Endothelial cell of umbilical vein (primary cell): ENCODE measurements at regions not wholly inside any gene's neighbourhood (a gene's known extent, or its start where the extent isn't known, plus 50 kb on each side); places are given as distances from the start of the nearest gene placed in this dataset.

ENCODE experiments used
- BruUV-seq: library from RNA; stranded (reverse); fragments of 400-500 nt; replicated peaks from 2 replicates; lab custom pipeline; 2021; lab: Mats Ljungman, UMichigan
- CTCF ChIA-PET: fragments of 300-600, 350-600 bp; sonication (Branson Sonifier 250); formaldehyde crosslinking; loops from one replicate; lab custom pipeline; 2021; ENCODE audit warnings: antibody characterized with exemption, inconsistent platforms; lab: Charles Lee
- POLR2A ChIA-PET: fragments of 300-600, 350-600 bp; sonication (Branson Sonifier 250); formaldehyde crosslinking; loops from one replicate; lab custom pipeline; 2021; ENCODE audit warnings: antibody characterized with exemption, inconsistent platforms; lab: Charles Lee
- DNase-seq: peaks from one replicate; pipeline ENCODE4 v3.0.0-alpha.2; 2011; ENCODE audit warnings: low read depth, low spot score
- FAIRE-seq: peaks from 2 replicates; lab custom pipeline; 2011; peaks lifted over from hg19 to GRCh38; lab: Jason Lieb, UNC
- H2AFZ ChIP-seq: 2 replicates; pipeline ENCODE4 v1.6.0; 2012; ENCODE audit warnings: low read depth, low read length, control low read depth, inconsistent platforms
- H3K27ac ChIP-seq: 2 replicates; pipeline ENCODE4 v1.5.1; 2011; ENCODE audit warnings: low read depth, mild to moderate bottlenecking, control low read depth, low read length, moderate library complexity; ENCODE audit not compliant: insufficient read depth
- H3K27me3 ChIP-seq, 2 experiments: 2 replicates each; pipeline versions ENCODE4 v1.6.0 to v1.6.1; 2011; ENCODE audit warnings: low read length in 2 of 2, mixed read lengths in 1 of 2; ENCODE audit not compliant: control insufficient read depth in 2 of 2, insufficient read depth in 2 of 2
- H3K36me3 ChIP-seq, 2 experiments: 2 replicates in 1 of 2; 3 replicates in 1 of 2; pipeline ENCODE4 v1.5.1; 2011; ENCODE audit warnings: low read length in 2 of 2, mild to moderate bottlenecking in 1 of 2, moderate library complexity in 1 of 2; ENCODE audit not compliant: control insufficient read depth in 2 of 2, insufficient read depth in 2 of 2; ENCODE audit errors: extremely low read depth in 1 of 2
- H3K4me1 ChIP-seq: 3 replicates; pipeline ENCODE4 v1.5.1; 2011; ENCODE audit warnings: mild to moderate bottlenecking, low read length; ENCODE audit not compliant: control insufficient read depth, insufficient read depth; ENCODE audit errors: extremely low read depth
- H3K4me2 ChIP-seq: 2 replicates; pipeline ENCODE4 v1.6.1; 2011; ENCODE audit warnings: low read length, control low read depth, mixed read lengths; ENCODE audit not compliant: insufficient read depth
- H3K4me3 ChIP-seq, 3 experiments: fragments of 200-600 bp in 1 of 3; sonication (generic), shearing (Covaris generic) in 1 of 3; replicated peaks in 1 of 3; 2 replicates each; pipeline ENCODE4 v1.5.1; 2011 to 2016; ENCODE audit warnings: control low read depth in 3 of 3, low read length in 3 of 3, mild to moderate bottlenecking in 2 of 3, inconsistent platforms in 1 of 3, low read depth in 1 of 3, moderate library complexity in 1 of 3; ENCODE audit not compliant: insufficient read depth in 1 of 3
- H3K79me2 ChIP-seq: 2 replicates; pipeline ENCODE4 v1.6.0; 2012; ENCODE audit warnings: low read length, inconsistent platforms; ENCODE audit not compliant: control insufficient read depth, insufficient read depth
- H3K9ac ChIP-seq: replicated peaks from 2 replicates; pipeline ENCODE3; 2011; ENCODE audit warnings: low read length, control low read depth; ENCODE audit not compliant: insufficient read depth; ENCODE audit errors: extremely low read depth
- H3K9me1 ChIP-seq: replicated peaks from 3 replicates; pipeline ENCODE4 v1.6.0; 2011; ENCODE audit warnings: mild to moderate bottlenecking, low read length; ENCODE audit not compliant: control insufficient read depth, insufficient read depth; ENCODE audit errors: extremely low read depth
- H3K9me3 ChIP-seq: replicated peaks from 2 replicates; pipeline ENCODE4 v1.5.1; 2012; ENCODE audit warnings: low read length, inconsistent platforms; ENCODE audit not compliant: control insufficient read depth, insufficient read depth
- H4K20me1 ChIP-seq: replicated peaks from 2 replicates; pipeline ENCODE3; 2011; ENCODE audit warnings: mild to moderate bottlenecking, low read length; ENCODE audit not compliant: control insufficient read depth, insufficient read depth; ENCODE audit errors: extremely low read depth
- CTCF ChIP-seq, 2 donors: IDR thresholded peaks; 1 replicate in 1 of 2; 2 replicates in 1 of 2; pipeline ENCODE4 v1.5.1; 2011; ENCODE audit warnings: low read length in 2 of 2, mild to moderate bottlenecking in 2 of 2, moderate library complexity in 2 of 2, control low read depth in 1 of 2, inconsistent platforms in 1 of 2, low read depth in 1 of 2; ENCODE audit not compliant: insufficient read depth in 1 of 2; ENCODE audit errors: extremely low read depth in 1 of 2
- EZH2 ChIP-seq: IDR thresholded peaks from 2 replicates; pipeline ENCODE4 v1.6.1; 2012; ENCODE audit warnings: borderline replicate concordance, low read depth, mild to moderate bottlenecking, moderate library complexity, low read length, inconsistent platforms; ENCODE audit not compliant: severe bottlenecking
- FOS ChIP-seq: IDR thresholded peaks from 2 replicates; pipeline ENCODE4 v1.6.1; 2011; ENCODE audit warnings: mild to moderate bottlenecking, low read length, moderate library complexity, borderline replicate concordance; ENCODE audit not compliant: insufficient read depth
- GATA2 ChIP-seq: IDR thresholded peaks from 2 replicates; pipeline ENCODE4 v1.7.0; 2011; ENCODE audit warnings: low read depth, mild to moderate bottlenecking, moderate library complexity, mixed read lengths, low read length; ENCODE audit not compliant: insufficient read length, insufficient read depth
- MAX ChIP-seq: IDR thresholded peaks from 2 replicates; pipeline ENCODE4 v1.6.1; 2011; ENCODE audit not compliant: insufficient read depth, insufficient read length
- MYC ChIP-seq: IDR thresholded peaks from one replicate; pipeline ENCODE4 v1.6.1; 2011; ENCODE audit warnings: mild to moderate bottlenecking, low read depth, low read length
- POLR2A ChIP-seq: IDR thresholded peaks from 2 replicates; pipeline ENCODE4 v1.6.1; 2012; ENCODE audit warnings: low read depth, mild to moderate bottlenecking, control low read depth, low read length
- POLR2AphosphoS5 ChIP-seq: IDR thresholded peaks from 2 replicates; pipeline ENCODE4 v1.6.1; 2012; ENCODE audit warnings: low read depth, mild to moderate bottlenecking, control low read depth, low read length, moderate library complexity; ENCODE audit not compliant: insufficient read depth
- dilution Hi-C: fragments of 300-500 bp; cut with MboI; formaldehyde crosslinking; loops from one replicate; pipeline ENCODE4 v1.15.0; 2019; ENCODE audit warnings: low sequenced_read_pairs; ENCODE audit not compliant: extremely low pct_ligation_motif_present
- intact Hi-C: fragments of 100-400 bp; cut with micrococcal nuclease; formaldehyde crosslinking; loops from one replicate; pipeline ENCODE4 v1.10.0; 2022

- H3K9me1 ChIP-seq: no peaks in the 10 kb centered on the region
- H3K9ac ChIP-seq: no peak overlapping the region
- ChIA-PET CTCF (no interaction called here), POLR2A (no interaction called here)
- peaks cover 11% of the 10 kb centered on the region for H3K9me3 ChIP-seq
- no peaks in the 10 kb centered on the region for H3K79me2 ChIP-seq
- H3K4me2 ChIP-seq: no peak overlapping the region
- DNase-seq: no peak
- no peaks in the 10 kb centered on the region for H3K36me3 ChIP-seq
- H4K20me1 ChIP-seq: no peaks in the 10 kb centered on the region
- dilution Hi-C loops (no loop called here), intact Hi-C loops (no loop called here)
- H3K27me3 ChIP-seq: no peaks in the 10 kb centered on the region
- no peak for TF ChIP-seq MYC
- TF ChIP-seq POLR2AphosphoS5: no peak
- no peak for TF ChIP-seq FOS
- no peak for TF ChIP-seq POLR2A
- no peak for TF ChIP-seq MAX
- no peak for TF ChIP-seq EZH2
- no peak for TF ChIP-seq CTCF (IDR thresholded peaks at IDR 0.05; ENCODE audit: extremely low read depth in 1 of 2, insufficient read depth in 1 of 2, low read depth in 1 of 2, low read length in 2 of 2)
- TF ChIP-seq GATA2: no peak
- no peaks in the 10 kb centered on the region for H3K4me1 ChIP-seq
- no peak overlapping the region for H2AFZ ChIP-seq
- no peak overlapping the region for H3K27ac ChIP-seq
- H3K4me3 ChIP-seq: no peak overlapping the region
- FAIRE-seq: no peak
- no TSS peak for BruUV-seq
Observed at GRCh38 chr22:47920380-47920959, 1158.0 kb downstream of the TBC1D22A start.
